Epidermal melanocyte (primary cell): ENCODE measurements at regions not wholly inside any gene's neighbourhood (a gene's known extent, or its start where the extent isn't known, plus 50 kb on each side); places are given as distances from the start of the nearest gene placed in this dataset.

Experiments
- DNase-seq: peaks from one replicate; pipeline ENCODE4 v3.0.0; 2011; ENCODE audit warnings: low spot score; ENCODE audit not compliant: insufficient read length

GRCh38 chr11:105197071-105197815, 57.7 kb upstream of the CARD18 start:
- DNase-seq = no peak

- DNase-seq = no peak
Observed at GRCh38 chr11:105193260-105193659, 53.7 kb upstream of the CARD18 start.

GRCh38 chr11:105192115-105192514, 52.5 kb upstream of the CARD18 start:
- DNase-seq = no peak

- no peak for DNase-seq
Observed at GRCh38 chr11:105189581-105189980, 50.0 kb upstream of the CARD18 start.
